HEK293 (cell line): ENCODE measurements at regions not wholly inside any gene's neighbourhood (a gene's known extent, or its start where the extent isn't known, plus 50 kb on each side); places are given as distances from the start of the nearest gene placed in this dataset.

Experiments used
- CTCF ChIA-PET: fragments of 350-600 bp; formaldehyde crosslinking; extraction: SDS; loops from one replicate; lab custom pipeline; 2021; ENCODE audit warnings: antibody characterized with exemption; lab: Yijun Ruan, JAX
- POLR2A ChIA-PET: fragments of 300-600 bp; formaldehyde crosslinking; extraction: SDS; loops from one replicate; lab custom pipeline; 2020; ENCODE audit warnings: antibody characterized with exemption, inconsistent platforms; lab: Yijun Ruan, JAX
- H3K27ac ChIP-seq: fragments of 200-500 bp; sonication (Bioruptor generic); 2 replicates; pipeline ENCODE4 v1.5.1; 2014; ENCODE audit warnings: low read depth, low read length, control low read depth, inconsistent platforms; ENCODE audit errors: extremely low read depth
- H3K36me3 ChIP-seq, 2 experiments: fragments of 200-500 bp in 1 of 2; sonication (Bioruptor generic) in 1 of 2; 1 replicate in 1 of 2; 2 replicates in 1 of 2; pipeline ENCODE4 v1.5.1; 2014 to 2017; ENCODE audit warnings: inconsistent platforms in 2 of 2, low read length in 2 of 2; ENCODE audit not compliant: control insufficient read depth in 2 of 2, insufficient read depth in 1 of 2
- H3K4me1 ChIP-seq: fragments of 200-500 bp; sonication (Bioruptor generic); 2 replicates; pipeline ENCODE4 v1.5.1; 2014; ENCODE audit warnings: mild to moderate bottlenecking, low read length, inconsistent platforms; ENCODE audit not compliant: control insufficient read depth, insufficient read depth
- H3K4me3 ChIP-seq: 2 replicates; pipeline ENCODE4 v1.5.1; 2011; ENCODE audit warnings: low read depth, mild to moderate bottlenecking, control low read depth, low read length, moderate library complexity
- H3K9me3 ChIP-seq: fragments of 200-500 bp; sonication (Bioruptor generic); 2 replicates; pipeline ENCODE4 v1.5.1; 2014; ENCODE audit warnings: low read depth, low read length, inconsistent platforms; ENCODE audit not compliant: control insufficient read depth, insufficient read depth
- FEZF1 ChIP-seq: fragments of 450-650 bp; formaldehyde crosslinking; IDR thresholded peaks from 2 replicates; pipeline ENCODE4 v1.5.1; 2016; ENCODE audit warnings: missing biosample characterization, missing genetic modification characterization
- GLIS2 ChIP-seq: fragments of 450-650 bp; formaldehyde crosslinking; IDR thresholded peaks from 2 replicates; pipeline ENCODE4 v1.5.1; 2016; ENCODE audit warnings: missing biosample characterization, missing genetic modification characterization
- HOXC10 ChIP-seq: sonication (generic); formaldehyde crosslinking; IDR thresholded peaks from 2 replicates; pipeline ENCODE4 v1.8.1; 2023; ENCODE audit warnings: mild to moderate bottlenecking, missing genetic modification reagents
- KLF1 ChIP-seq: fragments of 450-650 bp; formaldehyde crosslinking; IDR thresholded peaks from 2 replicates; pipeline ENCODE4 v1.5.1; 2016; ENCODE audit warnings: missing biosample characterization, missing genetic modification characterization
- KLF10 ChIP-seq: fragments of 450-650 bp; IDR thresholded peaks from 2 replicates; pipeline ENCODE4 v1.5.1; 2018; ENCODE audit warnings: missing biosample characterization, mild to moderate bottlenecking, missing genetic modification characterization
- PRDM1 ChIP-seq: fragments of 450-650 bp; formaldehyde crosslinking; IDR thresholded peaks from 2 replicates; pipeline ENCODE4; 2016; ENCODE audit warnings: missing biosample characterization, missing genetic modification characterization
- RBAK ChIP-seq: fragments of 450-650 bp; formaldehyde crosslinking; IDR thresholded peaks from 2 replicates; pipeline ENCODE4 v1.5.1; 2016; ENCODE audit warnings: missing biosample characterization, missing genetic modification characterization
- SP3 ChIP-seq: fragments of 450-650 bp; formaldehyde crosslinking; IDR thresholded peaks from 2 replicates; pipeline ENCODE4 v1.5.1; 2016; ENCODE audit warnings: missing biosample characterization, missing genetic modification characterization
- TRIM28 ChIP-seq: IDR thresholded peaks from 2 replicates; pipeline ENCODE4 v1.6.1; 2011; ENCODE audit warnings: low read length, control low read depth, borderline replicate concordance
- WT1 ChIP-seq: fragments of 450-650 bp; formaldehyde crosslinking; IDR thresholded peaks from 2 replicates; pipeline ENCODE4 v1.5.1; 2016; ENCODE audit warnings: missing biosample characterization, missing genetic modification characterization
- ZBTB1 ChIP-seq: fragments of 450-650 bp; formaldehyde crosslinking; IDR thresholded peaks from 2 replicates; pipeline ENCODE4 v1.5.1; 2016; ENCODE audit warnings: missing biosample characterization, missing genetic modification characterization
- ZNF169 ChIP-seq: fragments of 450-650 bp; formaldehyde crosslinking; IDR thresholded peaks from 2 replicates; pipeline ENCODE4 v1.5.1; 2016; ENCODE audit warnings: missing biosample characterization, missing genetic modification characterization
- ZNF174 ChIP-seq: fragments of 450-650 bp; formaldehyde crosslinking; IDR thresholded peaks from 2 replicates; pipeline ENCODE4 v1.5.0; 2017; ENCODE audit warnings: missing biosample characterization, mild to moderate bottlenecking, missing genetic modification characterization
- ZNF175 ChIP-seq: fragments of 450-650 bp; formaldehyde crosslinking; IDR thresholded peaks from 2 replicates; pipeline ENCODE4 v1.5.1; 2016; ENCODE audit warnings: missing biosample characterization, missing genetic modification characterization
- ZNF19 ChIP-seq: fragments of 450-650 bp; formaldehyde crosslinking; IDR thresholded peaks from 2 replicates; pipeline ENCODE4; 2016; ENCODE audit warnings: missing biosample characterization, missing genetic modification characterization, low read depth
- ZNF266 ChIP-seq: fragments of 450-650 bp; formaldehyde crosslinking; IDR thresholded peaks from 2 replicates; pipeline ENCODE4 v1.5.1; 2016; ENCODE audit warnings: missing biosample characterization, missing genetic modification characterization, low read depth
- ZNF302 ChIP-seq: fragments of 450-650 bp; formaldehyde crosslinking; IDR thresholded peaks from 2 replicates; pipeline ENCODE4 v1.5.1; 2016; ENCODE audit warnings: missing biosample characterization, missing genetic modification characterization, low read depth
- ZNF311 ChIP-seq: fragments of 450-650 bp; formaldehyde crosslinking; IDR thresholded peaks from 2 replicates; pipeline ENCODE4 v1.5.1; 2017; ENCODE audit warnings: missing biosample characterization, missing genetic modification characterization, borderline replicate concordance
- ZNF341 ChIP-seq: fragments of 450-650 bp; formaldehyde crosslinking; IDR thresholded peaks from 2 replicates; pipeline ENCODE4; 2016; ENCODE audit warnings: low read depth, missing biosample characterization, missing genetic modification characterization
- ZNF394 ChIP-seq: fragments of 450-650 bp; formaldehyde crosslinking; IDR thresholded peaks from 2 replicates; pipeline ENCODE4 v1.5.1; 2016; ENCODE audit warnings: missing biosample characterization, missing genetic modification characterization, mild to moderate bottlenecking, moderate library complexity, borderline replicate concordance
- ZNF488 ChIP-seq: fragments of 450-650 bp; formaldehyde crosslinking; IDR thresholded peaks from 2 replicates; pipeline ENCODE4 v1.5.1; 2016; ENCODE audit warnings: missing biosample characterization, missing genetic modification characterization
- ZNF510 ChIP-seq: fragments of 450-650 bp; formaldehyde crosslinking; IDR thresholded peaks from 2 replicates; pipeline ENCODE4 v1.5.1; 2018; ENCODE audit warnings: mild to moderate bottlenecking, missing genetic modification characterization, missing biosample characterization; ENCODE audit not compliant: insufficient replicate concordance
- ZNF513 ChIP-seq: fragments of 450-650 bp; IDR thresholded peaks from 2 replicates; pipeline ENCODE4 v1.5.1; 2018; ENCODE audit warnings: missing biosample characterization, missing genetic modification characterization
- ZNF560 ChIP-seq: fragments of 450-650 bp; formaldehyde crosslinking; IDR thresholded peaks from 2 replicates; pipeline ENCODE4 v1.5.1; 2017; ENCODE audit warnings: missing biosample characterization, missing genetic modification characterization, borderline replicate concordance
- ZNF585B ChIP-seq: fragments of 450-650 bp; formaldehyde crosslinking; IDR thresholded peaks from 2 replicates; pipeline ENCODE4 v1.5.1; 2016; ENCODE audit warnings: missing biosample characterization, missing genetic modification characterization
- ZNF621 ChIP-seq: fragments of 450-650 bp; formaldehyde crosslinking; IDR thresholded peaks from 2 replicates; pipeline ENCODE4 v1.5.1; 2017; ENCODE audit warnings: missing biosample characterization, missing genetic modification characterization
- ZNF658 ChIP-seq: fragments of 450-650 bp; formaldehyde crosslinking; IDR thresholded peaks from 2 replicates; pipeline ENCODE4; 2016; ENCODE audit warnings: missing biosample characterization, missing genetic modification characterization
- ZNF701 ChIP-seq: fragments of 450-650 bp; formaldehyde crosslinking; IDR thresholded peaks from 2 replicates; pipeline ENCODE4 v1.5.1; 2016; ENCODE audit warnings: missing biosample characterization, missing genetic modification characterization

DNA sequence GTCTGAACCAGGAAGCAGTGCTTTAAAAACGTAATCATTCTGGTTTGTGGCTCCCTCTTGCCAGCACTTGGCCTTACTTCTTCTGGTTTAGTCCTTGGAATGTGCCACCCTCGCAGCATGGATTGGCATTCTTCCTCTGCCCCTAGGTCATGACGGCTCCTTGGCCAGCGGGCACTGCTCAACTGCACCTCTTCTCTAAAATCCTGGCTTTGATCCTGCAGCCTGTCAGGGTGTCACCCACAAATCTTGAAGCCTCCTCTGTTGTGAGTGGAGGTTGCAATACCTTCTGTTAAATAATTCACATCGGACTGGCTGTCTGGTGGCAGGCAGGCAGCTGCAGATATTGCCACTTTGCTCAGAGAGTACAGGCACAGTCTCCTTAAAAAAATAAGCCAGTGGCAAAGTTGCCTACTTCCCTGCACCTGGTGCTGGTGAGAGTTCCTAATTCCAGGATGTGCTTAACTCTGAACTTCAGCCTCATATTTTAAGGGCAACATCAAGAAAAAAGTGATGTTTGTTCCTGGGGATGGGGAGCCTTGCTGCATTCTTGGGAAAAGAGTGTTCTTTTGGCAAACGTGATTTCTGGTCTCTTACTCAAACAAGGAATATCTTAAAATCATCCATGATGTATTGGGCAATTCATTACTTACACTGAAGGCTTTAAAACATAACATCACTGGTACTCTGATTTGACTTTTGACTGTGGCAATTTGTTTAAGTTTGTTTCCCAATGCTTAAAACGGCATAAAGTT, 179.8 kb downstream of the FOXA2 start:
- Histone ChIP-seq H3K27ac (no peak overlapping the region), H3K4me3 (no peak overlapping the region), H3K9me3 (no peaks in the 10 kb centered on the region), H3K4me1 (no peaks in the 10 kb centered on the region), H3K36me3 (no peaks in the 10 kb centered on the region)
- ChIA-PET CTCF (no interaction called here), POLR2A (no interaction called here)
- TF ChIP-seq HOXC10 (CRISPR knock-in tag) = no peak
- TF ChIP-seq ZNF19 (tag by site-specific recombination) = no peak
- TF ChIP-seq KLF1 = no peak
- TF ChIP-seq TRIM28 = no peak
- TF ChIP-seq RBAK = no peak
- no peak for TF ChIP-seq ZNF513 (tag by site-specific recombination)
- no peak for TF ChIP-seq GLIS2 (tag by site-specific recombination)
- TF ChIP-seq ZNF174 (tag by site-specific recombination) = no peak
- no peak for TF ChIP-seq ZNF488
- no peak for TF ChIP-seq ZNF169 (tag by site-specific recombination)
- no peak for TF ChIP-seq ZNF701 (tag by site-specific recombination)
- TF ChIP-seq ZNF510 = no peak
- TF ChIP-seq ZNF585B = no peak

GRCh38 chr20:22403632-22404361, 180.6 kb downstream of the FOXA2 start:
- H3K27ac ChIP-seq = no peak overlapping the region
- no peaks in the 10 kb centered on the region for H3K4me1 ChIP-seq
- H3K9me3 ChIP-seq = no peaks in the 10 kb centered on the region
- TF ChIP-seq PRDM1 (no peak), FEZF1 (tag by site-specific recombination) (peak; percentile 14; the same call in 1 of the 2 replicates)
- ChIA-PET POLR2A (no interaction called here), CTCF (interaction anchor here (0.7 kb wide), 1 partner anchor 63 kb away, joined by 4 read pairs; no protein-coding TSS in a partner anchor)
- no peaks in the 10 kb centered on the region for H3K36me3 ChIP-seq
- H3K4me3 ChIP-seq = no peak overlapping the region

DNA sequence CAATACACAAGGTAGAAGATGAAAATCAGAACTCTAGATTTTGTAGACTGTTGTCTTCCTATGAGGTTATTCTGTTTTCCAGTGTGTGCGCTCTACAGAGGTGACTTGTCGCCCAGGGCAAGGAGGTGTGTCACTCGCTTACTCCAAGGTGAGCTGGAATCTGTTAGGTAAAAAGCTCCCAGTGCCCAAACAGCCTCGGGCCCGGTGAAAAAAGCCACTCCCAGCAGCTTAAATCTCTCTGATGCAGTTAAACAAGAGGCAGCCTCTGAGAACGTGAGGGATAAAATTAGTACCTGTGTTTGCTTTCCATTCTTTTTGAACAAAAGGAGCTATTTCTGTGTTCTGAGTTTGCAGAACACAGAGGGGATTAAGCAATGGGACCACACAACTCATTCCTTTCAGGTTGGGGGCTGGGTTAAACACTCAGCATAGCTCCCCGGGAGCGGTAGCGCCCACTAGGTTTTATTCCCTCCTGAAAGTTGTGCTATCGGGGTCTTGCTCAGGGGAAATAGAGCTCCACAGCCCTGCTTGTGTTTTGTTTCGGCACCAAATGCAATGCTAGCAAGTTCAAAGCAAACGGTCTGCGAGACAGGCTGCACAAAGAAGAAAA, 181.2 kb downstream of the FOXA2 start:
- TF ChIP-seq ZNF302 (tag by site-specific recombination) = no peak
- TF ChIP-seq ZNF394 (tag by site-specific recombination) = no peak
- TF ChIP-seq ZNF585B = no peak
- TF ChIP-seq ZNF621 (tag by site-specific recombination) = no peak
- no peak for TF ChIP-seq KLF10 (tag by site-specific recombination)
- no peak for TF ChIP-seq WT1 (tag by site-specific recombination)
- no peak for TF ChIP-seq ZNF560
- no peak for TF ChIP-seq ZNF175 (tag by site-specific recombination)
- no peak for TF ChIP-seq ZBTB1 (tag by site-specific recombination)
- no peak for TF ChIP-seq SP3 (tag by site-specific recombination)
- no peak for TF ChIP-seq ZNF658 (tag by site-specific recombination)
- no peak for TF ChIP-seq ZNF341
- TF ChIP-seq ZNF311 (tag by site-specific recombination) = no peak
- no peak for TF ChIP-seq ZNF266 (tag by site-specific recombination)

More for the DNA sequence above, 181.2 kb downstream of the FOXA2 start:
- H3K9me3 ChIP-seq = no peaks in the 10 kb centered on the region
- H3K4me3 ChIP-seq = no peak overlapping the region
- no peaks in the 10 kb centered on the region for H3K36me3 ChIP-seq
- CTCF ChIA-PET = interaction anchor here (0.7 kb wide), 1 partner anchor 62 kb away, joined by 4 read pairs; no protein-coding TSS in a partner anchor
- H3K27ac ChIP-seq = no peak overlapping the region
- H3K4me1 ChIP-seq = no peaks in the 10 kb centered on the region
- POLR2A ChIA-PET = no interaction called here
